ENCODE measurements at regions not wholly inside any gene's neighbourhood (a gene's known extent, or its start where the extent isn't known, plus 50 kb on each side); places are given as distances from the start of the nearest gene placed in this dataset.

DNA sequence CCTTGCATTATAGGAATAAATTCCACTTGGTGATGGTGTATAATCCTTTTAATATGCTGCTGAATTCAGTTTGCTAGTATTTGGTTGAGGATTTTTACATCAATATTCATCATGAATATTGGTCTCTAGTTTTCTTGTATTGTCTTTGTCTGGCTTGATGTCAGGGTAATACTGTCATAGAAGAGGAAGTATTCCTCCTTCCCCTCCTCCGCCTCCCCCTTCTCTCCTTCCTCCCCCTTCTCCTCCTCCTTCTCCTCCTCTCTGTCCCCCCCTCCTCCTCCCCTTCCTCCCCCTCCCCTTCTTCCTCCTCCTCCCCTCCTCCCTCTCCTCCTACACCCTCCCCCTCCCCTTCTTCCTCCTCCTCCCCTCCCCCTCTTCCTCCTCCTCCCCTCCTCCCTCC is 65.8 kb downstream of the RGS12 start:
- Histone ChIP-seq H3K27me3 (ENCODE audit: insufficient read depth, poor library complexity, severe bottlenecking) (no peaks in the 10 kb centered on the region), H3K4me3 (replicated peaks; ENCODE audit: insufficient read depth, low read length) (no peak overlapping the region), H3K27ac (replicated peaks) (no peak overlapping the region)
- TF ChIP-seq REST (IDR thresholded peaks at IDR 0.05; ENCODE audit: insufficient replicate concordance, low read depth): no peak
- TF ChIP-seq GABPA (IDR thresholded peaks at IDR 0.05; ENCODE audit: low read depth): no peak
- TF ChIP-seq SPI1 (IDR thresholded peaks at IDR 0.05; ENCODE audit: borderline replicate concordance, low read depth): no peak
- no peak for TF ChIP-seq CTCF (IDR thresholded peaks at IDR 0.05; ENCODE audit: insufficient read depth, low read length)
- TF ChIP-seq POLR2AphosphoS5 (IDR thresholded peaks at IDR 0.05; ENCODE audit: low read depth): no peak
- DNase-seq (ENCODE audit: low read depth in 1 of 2, low spot score in 1 of 2): peak in 1 of 2 experiments; percentile 26

DNA sequence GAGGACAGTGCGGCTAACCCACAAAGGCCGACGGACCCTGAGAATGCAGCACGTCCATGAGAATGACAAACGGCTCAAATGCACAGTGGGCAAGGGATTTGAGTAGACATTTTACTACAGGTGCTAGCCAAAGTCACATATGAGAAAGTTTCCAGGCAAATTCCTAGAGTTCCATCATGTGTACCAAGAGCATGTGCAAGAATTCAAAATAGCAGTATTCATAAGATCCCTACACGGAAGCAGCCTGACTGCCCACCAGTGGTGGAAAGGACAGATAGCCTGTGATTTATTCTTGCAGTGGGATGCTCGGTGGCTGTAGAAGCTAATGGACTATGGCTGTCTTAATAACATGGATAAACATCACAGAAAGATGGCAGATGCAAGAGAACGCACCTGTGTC is 68.0 kb downstream of the RGS12 start:
- no peak for TF ChIP-seq POLR2AphosphoS5 (IDR thresholded peaks at IDR 0.05; ENCODE audit: low read depth)
- no peak for TF ChIP-seq SPI1 (IDR thresholded peaks at IDR 0.05; ENCODE audit: borderline replicate concordance, low read depth)
- no peak for TF ChIP-seq REST (IDR thresholded peaks at IDR 0.05; ENCODE audit: insufficient replicate concordance, low read depth)
- TF ChIP-seq CTCF (IDR thresholded peaks at IDR 0.05; ENCODE audit: insufficient read depth, low read length): no peak
- no peak for TF ChIP-seq GABPA (IDR thresholded peaks at IDR 0.05; ENCODE audit: low read depth)
- Histone ChIP-seq H3K4me3 (replicated peaks; ENCODE audit: insufficient read depth, low read length) (no peak overlapping the region), H3K27me3 (ENCODE audit: insufficient read depth, poor library complexity, severe bottlenecking) (no peaks in the 10 kb centered on the region), H3K27ac (replicated peaks) (no peak overlapping the region)
- no peak for DNase-seq (ENCODE audit: low read depth in 1 of 2, low spot score in 1 of 2)

DNA sequence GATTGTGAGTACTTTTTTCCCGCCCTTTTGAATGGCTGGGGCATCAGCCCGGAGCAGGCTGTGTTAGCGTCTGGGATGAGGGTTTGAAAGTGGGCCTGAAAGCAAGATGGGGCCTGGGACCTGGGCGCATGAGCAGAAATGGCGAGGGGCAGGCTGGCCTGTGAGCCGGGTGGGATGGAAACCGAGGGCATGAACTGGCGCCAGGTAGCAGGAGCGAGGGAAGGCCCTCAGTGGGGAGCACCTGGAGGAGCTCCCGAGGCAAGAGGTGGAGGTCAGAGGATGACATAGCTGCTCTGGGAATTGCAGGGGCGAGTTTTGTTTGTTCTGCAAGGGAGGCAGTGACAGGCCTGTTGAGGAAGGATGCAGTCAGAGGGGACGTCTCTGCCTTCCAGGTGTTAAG is 68.6 kb downstream of the RGS12 start:
- TF ChIP-seq REST (IDR thresholded peaks at IDR 0.05; ENCODE audit: insufficient replicate concordance, low read depth) (no peak), CTCF (IDR thresholded peaks at IDR 0.05; ENCODE audit: insufficient read depth, low read length) (no peak), SPI1 (IDR thresholded peaks at IDR 0.05; ENCODE audit: borderline replicate concordance, low read depth) (no peak), GABPA (IDR thresholded peaks at IDR 0.05; ENCODE audit: low read depth) (no peak), POLR2AphosphoS5 (IDR thresholded peaks at IDR 0.05; ENCODE audit: low read depth) (no peak)
- no peak overlapping the region for H3K27ac ChIP-seq (replicated peaks)
- no peaks in the 10 kb centered on the region for H3K27me3 ChIP-seq (ENCODE audit: insufficient read depth, poor library complexity, severe bottlenecking)
- no peak overlapping the region for H3K4me3 ChIP-seq (replicated peaks; ENCODE audit: insufficient read depth, low read length)
- no peak for DNase-seq (ENCODE audit: low read depth in 1 of 2, low spot score in 1 of 2)

All from HL-60 (cell line).